GM18505 (cell line): ENCODE measurements at regions not wholly inside any gene's neighbourhood (a gene's known extent, or its start where the extent isn't known, plus 50 kb on each side); places are given as distances from the start of the nearest gene placed in this dataset.

Source experiments
- ATAC-seq: cut with Tn5 transposase; IDR thresholded peaks from one replicate; pipeline ENCODE4 v1.9.1; 2021; ENCODE audit not compliant: unreplicated experiment
- POLR2A ChIP-seq: IDR thresholded peaks from 4 replicates; pipeline ENCODE4 v1.6.1; 2011; ENCODE audit warnings: borderline replicate concordance; ENCODE audit not compliant: insufficient read depth, insufficient read length; ENCODE audit errors: extremely low read depth

DNA sequence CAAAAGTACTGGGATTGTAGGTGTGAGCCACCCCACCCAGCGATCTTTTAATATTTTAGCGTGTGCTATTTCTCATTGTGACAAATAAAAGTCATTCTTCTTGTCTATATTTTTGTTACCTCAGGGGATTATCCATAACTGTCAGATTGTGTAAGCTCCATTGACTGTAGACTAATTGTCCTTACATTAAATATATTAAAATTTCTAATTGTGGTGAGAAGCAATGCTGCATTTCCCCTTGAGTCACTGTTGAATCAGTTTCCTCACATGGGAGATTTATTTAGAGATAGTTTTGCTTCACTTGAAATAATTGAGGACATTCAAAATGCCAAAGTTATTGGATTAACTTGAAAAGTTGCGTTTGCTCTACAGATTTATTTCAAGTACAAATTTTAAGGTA, 782.4 kb upstream of the WWC1 start:
- TF ChIP-seq POLR2A: no peak
- ATAC-seq: no peak

DNA sequence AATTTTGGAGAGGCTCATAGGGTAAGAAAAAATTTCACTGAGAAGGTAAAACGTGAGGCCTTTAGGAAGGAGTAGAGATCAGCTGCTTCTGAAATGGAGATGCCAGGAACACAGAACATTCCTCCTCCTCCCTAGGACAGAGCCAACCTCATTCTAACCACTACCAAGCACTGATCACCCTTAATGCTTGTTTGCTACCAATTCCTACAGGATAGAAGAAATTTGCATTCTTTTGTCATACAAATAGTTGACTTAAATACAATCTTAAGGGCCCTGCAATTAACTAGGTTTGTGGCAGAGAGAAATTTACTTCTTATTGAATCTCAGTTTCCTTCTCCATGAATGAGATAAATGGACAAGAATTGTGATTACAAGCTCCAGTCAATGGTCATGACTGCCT, 780.2 kb upstream of the WWC1 start:
- ATAC-seq: no peak
- TF ChIP-seq POLR2A: no peak

DNA sequence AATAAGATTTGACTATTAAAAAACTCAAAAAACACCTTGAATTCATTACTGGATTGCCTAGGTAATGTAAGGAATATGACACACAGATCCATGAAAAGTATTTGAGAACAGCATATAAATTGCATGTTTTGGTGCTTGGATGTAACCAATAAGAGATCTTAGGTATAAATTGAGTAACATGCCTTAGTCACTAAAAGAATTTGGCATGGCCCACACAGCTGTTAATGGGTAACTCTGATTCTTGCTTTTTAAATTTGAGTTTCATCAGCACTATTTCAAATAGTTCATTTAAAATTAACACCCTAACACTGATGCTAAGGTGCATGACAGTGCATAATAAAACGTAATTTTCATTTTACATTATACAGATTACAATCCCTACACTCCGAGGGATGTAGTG, 779.3 kb upstream of the WWC1 start:
- no peak for TF ChIP-seq POLR2A
- no peak for ATAC-seq

DNA sequence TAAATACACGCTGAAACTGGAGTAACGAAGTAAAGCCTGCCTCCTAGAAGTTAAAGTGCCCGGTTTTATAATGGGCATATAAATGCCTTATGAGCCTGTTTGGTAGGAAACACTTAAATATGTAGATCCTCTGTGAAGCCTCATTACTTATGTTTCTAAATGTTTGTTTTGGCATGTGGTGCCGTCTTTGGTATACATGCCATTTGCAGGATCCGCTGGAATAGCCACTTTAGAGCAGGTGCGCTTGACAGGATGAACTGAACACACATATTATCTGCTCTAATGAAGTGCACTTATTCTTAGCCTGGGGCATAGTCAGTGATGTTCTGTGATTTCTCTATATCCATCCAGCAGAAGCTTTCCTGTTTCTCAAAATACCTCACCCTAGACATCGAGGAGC, 778.1 kb upstream of the WWC1 start:
- ATAC-seq: no peak
- no peak for TF ChIP-seq POLR2A

DNA sequence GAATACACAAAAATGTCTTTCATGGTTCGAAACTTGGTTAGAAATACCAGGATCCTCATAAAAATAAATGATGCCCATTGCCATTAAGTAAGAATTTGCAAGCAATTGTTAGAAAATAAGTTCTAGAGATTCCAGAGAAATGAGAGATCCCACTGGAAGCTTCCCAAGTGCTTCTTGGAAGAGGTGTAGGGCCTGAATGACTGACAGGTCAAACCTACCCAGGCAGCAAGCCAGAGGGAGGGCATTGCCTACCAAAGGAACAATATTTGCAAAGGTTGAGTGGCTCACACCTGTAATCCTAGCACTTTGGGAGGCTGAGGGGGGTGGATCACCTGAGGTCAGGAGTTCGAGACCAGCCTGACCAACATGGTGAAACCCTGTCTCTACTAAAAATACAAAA, 777.0 kb upstream of the WWC1 start:
- no peak for TF ChIP-seq POLR2A
- ATAC-seq: no peak

DNA sequence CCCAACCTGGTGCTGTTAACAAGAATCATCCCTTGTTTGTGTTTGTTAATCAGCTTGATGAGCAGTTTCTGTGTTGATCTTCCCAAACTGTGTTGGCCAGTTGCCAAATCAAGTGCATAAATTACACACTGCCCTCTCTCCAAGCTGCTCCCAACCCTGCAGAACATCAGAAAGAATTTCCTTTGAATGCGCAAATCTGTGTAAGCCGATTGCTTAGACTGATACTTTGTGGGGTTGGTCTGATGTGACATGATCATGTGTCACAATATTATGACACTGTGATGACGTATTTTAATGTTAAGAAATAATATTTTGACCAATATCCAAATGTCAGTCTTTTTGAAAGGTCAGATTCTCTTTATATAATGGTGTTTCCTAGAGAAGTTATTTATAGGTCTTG, 766.4 kb upstream of the WWC1 start:
- TF ChIP-seq POLR2A: no peak

GRCh38 chr5:167528651-167529050, 762.8 kb upstream of the WWC1 start:
- ATAC-seq: no peak
- TF ChIP-seq POLR2A: no peak

More for the DNA sequence above, 766.4 kb upstream of the WWC1 start:
- ATAC-seq: no peak

GRCh38 chr5:167530548-167530947, 760.9 kb upstream of the WWC1 start:
- ATAC-seq: no peak
- TF ChIP-seq POLR2A: no peak

GRCh38 chr5:167533814-167534795, 757.3 kb upstream of the WWC1 start:
- no peak for TF ChIP-seq POLR2A
- ATAC-seq: no peak

- ATAC-seq: no peak
- no peak for TF ChIP-seq POLR2A
Observed at GRCh38 chr5:167539747-167540146, 751.7 kb upstream of the WWC1 start.

DNA sequence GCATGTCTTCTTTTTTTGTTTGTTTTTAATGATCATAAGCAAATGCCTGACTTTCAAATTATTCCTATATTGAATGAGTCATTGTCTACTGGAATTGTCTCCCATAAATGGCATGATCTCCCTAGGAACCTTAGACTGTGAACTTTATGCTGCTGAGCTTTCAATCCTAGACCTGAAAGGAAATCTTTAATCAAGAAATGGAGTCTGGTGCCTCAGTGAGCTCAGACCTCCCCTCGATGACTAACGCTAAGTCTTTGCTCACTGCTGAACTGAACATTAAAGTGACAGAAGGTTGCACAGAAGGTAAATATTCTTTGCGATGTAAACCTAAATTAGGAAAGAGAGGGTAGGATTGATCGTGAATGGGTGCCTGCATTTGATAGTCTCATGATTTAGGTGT, 745.2 kb upstream of the WWC1 start:
- TF ChIP-seq POLR2A: no peak
- no peak for ATAC-seq

GRCh38 chr5:167552356-167552755, 739.1 kb upstream of the WWC1 start:
- no peak for ATAC-seq
- no peak for TF ChIP-seq POLR2A

GRCh38 chr5:167553511-167553910, 737.9 kb upstream of the WWC1 start:
- no peak for TF ChIP-seq POLR2A
- no peak for ATAC-seq

GRCh38 chr5:167554564-167555290, 736.7 kb upstream of the WWC1 start:
- no peak for ATAC-seq
- no peak for TF ChIP-seq POLR2A
